DND-41 (cell line): ENCODE measurements at regions not wholly inside any gene's neighbourhood (a gene's known extent, or its start where the extent isn't known, plus 50 kb on each side); places are given as distances from the start of the nearest gene placed in this dataset.

Source experiments
- EZH2 ChIP-seq: IDR thresholded peaks from 3 replicates; pipeline ENCODE4 v1.6.1; 2012; ENCODE audit warnings: borderline replicate concordance, low read depth, mild to moderate bottlenecking, moderate library complexity, low read length, inconsistent platforms; ENCODE audit not compliant: severe bottlenecking
- TF ChIP-seq, protein P1 (sequence below): IDR thresholded peaks from 2 replicates; pipeline ENCODE4 v1.5.1; 2012; ENCODE audit warnings: borderline replicate concordance, low read length, moderate library complexity, mild to moderate bottlenecking; ENCODE audit not compliant: poor library complexity, severe bottlenecking; ENCODE audit errors: extremely low read depth

DNA sequence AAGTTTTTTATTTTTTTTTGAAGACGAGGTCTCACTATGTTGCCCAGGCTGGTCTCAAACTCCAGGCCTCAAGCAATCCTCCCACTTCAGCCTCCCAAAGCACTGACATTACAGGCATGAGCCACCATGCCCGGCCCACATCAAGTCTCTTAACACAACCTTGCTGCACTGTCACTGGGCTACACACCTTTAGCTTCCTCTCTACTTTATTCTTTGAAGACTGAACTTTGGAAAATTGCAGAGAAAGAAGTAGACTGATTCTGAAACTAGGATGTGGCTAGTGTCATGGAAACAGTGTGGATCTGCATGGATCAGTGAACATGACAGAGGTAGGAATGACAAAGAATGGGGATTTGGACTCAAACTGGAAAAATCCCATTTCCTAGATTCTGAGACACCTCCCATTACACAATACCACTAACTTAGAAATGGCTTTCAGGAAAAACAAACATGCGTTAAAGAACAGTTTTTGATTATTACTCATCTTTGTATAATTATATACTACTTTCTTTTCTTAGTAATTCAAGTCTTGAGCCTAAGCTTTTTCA is 99.6 kb upstream of the SPON1 start:
- TF ChIP-seq, protein P1, sequence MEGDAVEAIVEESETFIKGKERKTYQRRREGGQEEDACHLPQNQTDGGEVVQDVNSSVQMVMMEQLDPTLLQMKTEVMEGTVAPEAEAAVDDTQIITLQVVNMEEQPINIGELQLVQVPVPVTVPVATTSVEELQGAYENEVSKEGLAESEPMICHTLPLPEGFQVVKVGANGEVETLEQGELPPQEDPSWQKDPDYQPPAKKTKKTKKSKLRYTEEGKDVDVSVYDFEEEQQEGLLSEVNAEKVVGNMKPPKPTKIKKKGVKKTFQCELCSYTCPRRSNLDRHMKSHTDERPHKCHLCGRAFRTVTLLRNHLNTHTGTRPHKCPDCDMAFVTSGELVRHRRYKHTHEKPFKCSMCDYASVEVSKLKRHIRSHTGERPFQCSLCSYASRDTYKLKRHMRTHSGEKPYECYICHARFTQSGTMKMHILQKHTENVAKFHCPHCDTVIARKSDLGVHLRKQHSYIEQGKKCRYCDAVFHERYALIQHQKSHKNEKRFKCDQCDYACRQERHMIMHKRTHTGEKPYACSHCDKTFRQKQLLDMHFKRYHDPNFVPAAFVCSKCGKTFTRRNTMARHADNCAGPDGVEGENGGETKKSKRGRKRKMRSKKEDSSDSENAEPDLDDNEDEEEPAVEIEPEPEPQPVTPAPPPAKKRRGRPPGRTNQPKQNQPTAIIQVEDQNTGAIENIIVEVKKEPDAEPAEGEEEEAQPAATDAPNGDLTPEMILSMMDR = no peak
- TF ChIP-seq EZH2 = no peak
